GM19328 (cell line): ENCODE measurements at regions not wholly inside any gene's neighbourhood (a gene's known extent, or its start where the extent isn't known, plus 50 kb on each side); places are given as distances from the start of the nearest gene placed in this dataset.
"Not testable (repeated sequence)": the region's sequence is repeated elsewhere in the genome, so short reads cannot be mapped to it uniquely, and the experiment has no call there.

Experiments
- ATAC-seq: cut with Tn5 transposase; IDR thresholded peaks from one replicate; pipeline ENCODE4 v1.9.1; 2021; ENCODE audit warnings: mild to moderate bottlenecking, moderate library complexity; ENCODE audit not compliant: unreplicated experiment

GRCh38 chr12:73002504-73002903, 730.3 kb downstream of the TRHDE start:
- ATAC-seq: not testable (repeated sequence)

GRCh38 chr12:73009138-73009834, 737.1 kb downstream of the TRHDE start:
- not testable (repeated sequence) for ATAC-seq

- no peak for ATAC-seq
Observed at GRCh38 chr12:73017981-73018380, 745.8 kb downstream of the TRHDE start.

DNA sequence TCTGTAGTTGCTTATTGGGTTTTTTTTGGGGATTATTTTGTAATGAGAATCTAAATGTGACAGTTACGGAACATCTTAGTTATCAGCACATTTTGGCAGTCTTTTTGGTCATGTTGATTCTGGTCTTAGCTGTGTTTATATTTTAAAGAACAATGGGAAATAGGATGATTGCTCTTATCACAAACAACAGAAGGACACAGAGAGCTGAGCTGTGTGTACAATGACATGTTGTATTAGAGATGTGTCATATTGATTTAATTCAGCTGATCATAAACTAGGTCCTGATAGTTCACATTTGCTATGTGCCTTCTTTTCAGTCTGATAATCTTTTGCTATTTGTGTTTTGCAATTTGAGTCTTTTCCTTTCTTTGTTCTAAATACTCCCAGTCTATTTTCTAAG, 781.7 kb downstream of the TRHDE start:
- ATAC-seq: no peak

- no peak for ATAC-seq
Observed at GRCh38 chr12:73057428-73057827, 785.3 kb downstream of the TRHDE start.

GRCh38 chr12:73065913-73066312, 793.7 kb downstream of the TRHDE start:
- no peak for ATAC-seq

- ATAC-seq: no peak
Observed at GRCh38 chr12:73067616-73068015, 795.4 kb downstream of the TRHDE start.

DNA sequence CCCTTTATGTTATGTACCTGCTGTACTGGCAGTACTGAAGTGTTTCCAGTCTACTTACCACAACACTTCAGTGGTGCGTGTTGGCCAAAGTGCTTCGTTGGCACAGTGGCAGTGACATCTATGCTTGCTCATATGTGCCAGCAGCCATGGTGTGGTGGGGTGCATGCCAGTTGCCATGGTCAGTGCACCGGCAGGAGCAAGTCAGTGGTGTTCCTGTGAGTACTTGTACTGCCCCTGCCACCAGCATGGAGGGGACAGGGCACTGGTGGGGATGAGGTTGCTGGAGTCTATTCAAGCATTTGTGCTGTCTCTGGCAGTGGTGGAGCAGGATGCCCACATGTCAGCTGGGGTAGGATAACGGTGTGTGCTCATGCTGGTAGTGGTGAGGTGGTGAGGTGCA, 800.0 kb downstream of the TRHDE start:
- no peak for ATAC-seq

- no peak for ATAC-seq
Observed at GRCh38 chr12:73076760-73077159, 804.6 kb downstream of the TRHDE start.

- no peak for ATAC-seq
Observed at GRCh38 chr12:73083736-73084135, 811.6 kb downstream of the TRHDE start.

- ATAC-seq: no peak
Observed at GRCh38 chr12:73106296-73106695, 834.1 kb downstream of the TRHDE start.

DNA sequence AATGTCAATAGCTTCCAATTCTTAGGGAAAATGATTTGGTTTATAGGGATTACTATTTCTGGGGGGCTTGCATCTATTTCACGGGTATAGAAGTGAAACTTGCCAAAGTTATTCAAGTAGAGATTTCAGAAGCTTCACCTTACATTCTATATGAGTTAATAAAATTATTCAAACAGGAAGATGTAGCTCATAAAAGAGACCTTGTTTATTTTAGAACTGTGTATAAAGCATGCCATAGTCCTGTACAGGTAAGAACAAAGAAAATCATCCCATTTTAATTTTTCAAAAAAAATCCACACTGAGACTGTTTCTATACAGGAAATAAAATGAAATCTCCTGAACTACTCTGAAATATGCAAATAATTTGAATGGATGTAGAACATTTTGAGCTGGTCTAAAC, 834.7 kb downstream of the TRHDE start:
- no peak for ATAC-seq

GRCh38 chr12:73110816-73111215, 838.6 kb downstream of the TRHDE start:
- no peak for ATAC-seq

DNA sequence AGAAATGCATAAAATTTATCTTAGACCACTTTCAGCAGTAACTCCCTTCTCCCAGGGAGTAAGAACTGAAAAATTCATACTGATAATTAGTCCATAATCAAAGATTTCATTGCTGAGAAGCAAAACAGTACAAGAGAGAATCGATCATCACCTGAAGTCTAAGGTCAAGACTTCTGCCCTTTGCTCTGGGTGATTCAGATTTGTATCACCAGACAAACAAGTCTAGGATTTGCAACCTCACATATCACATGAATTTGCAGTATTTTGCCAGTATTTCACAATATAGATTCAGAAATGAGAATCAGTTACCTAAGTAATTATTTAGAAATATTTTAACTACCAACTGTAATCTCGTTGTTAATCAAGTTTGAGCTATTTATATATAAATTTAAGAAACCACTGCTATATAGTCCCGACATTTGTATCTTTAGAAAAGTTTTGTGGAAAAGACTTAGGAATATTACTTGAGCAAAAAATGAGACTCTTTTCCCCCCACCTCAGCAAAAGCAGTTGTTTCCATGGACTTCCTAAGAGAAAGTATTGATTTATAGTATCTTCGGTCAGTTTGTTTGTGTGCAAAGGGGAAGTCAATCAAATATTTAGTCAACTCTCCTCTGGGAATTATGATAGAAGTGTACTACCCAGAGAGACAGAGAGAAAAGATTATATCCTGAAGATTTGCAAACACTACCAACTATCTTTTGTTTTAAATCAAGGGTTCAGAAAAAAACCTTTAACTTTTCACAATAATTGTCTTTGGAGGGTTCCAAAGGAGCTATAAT, 840.1 kb downstream of the TRHDE start:
- no peak for ATAC-seq

DNA sequence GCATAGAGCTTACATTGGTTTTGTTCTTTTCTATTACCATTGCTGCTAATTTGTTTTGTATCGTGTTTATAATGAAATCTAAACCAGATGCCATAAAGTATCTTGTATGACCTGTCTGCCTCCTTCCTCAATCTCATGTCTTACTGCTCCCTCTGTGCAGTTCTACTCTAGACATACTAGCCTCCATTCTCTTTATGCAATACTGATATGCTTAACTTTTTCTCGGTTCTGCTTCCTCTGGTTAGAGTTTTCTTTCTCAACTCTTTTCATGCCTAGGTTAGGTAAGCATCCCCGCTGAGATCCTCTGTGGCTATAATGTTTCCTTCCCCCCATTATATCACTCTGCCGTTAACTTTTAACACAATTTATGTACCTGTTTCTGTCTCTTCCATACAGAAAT, 852.3 kb downstream of the TRHDE start:
- no peak for ATAC-seq

- no peak for ATAC-seq
Observed at GRCh38 chr12:73125148-73125547, 853.0 kb downstream of the TRHDE start.

- no peak for ATAC-seq
Observed at GRCh38 chr12:73136386-73136785, 864.2 kb downstream of the TRHDE start.

DNA sequence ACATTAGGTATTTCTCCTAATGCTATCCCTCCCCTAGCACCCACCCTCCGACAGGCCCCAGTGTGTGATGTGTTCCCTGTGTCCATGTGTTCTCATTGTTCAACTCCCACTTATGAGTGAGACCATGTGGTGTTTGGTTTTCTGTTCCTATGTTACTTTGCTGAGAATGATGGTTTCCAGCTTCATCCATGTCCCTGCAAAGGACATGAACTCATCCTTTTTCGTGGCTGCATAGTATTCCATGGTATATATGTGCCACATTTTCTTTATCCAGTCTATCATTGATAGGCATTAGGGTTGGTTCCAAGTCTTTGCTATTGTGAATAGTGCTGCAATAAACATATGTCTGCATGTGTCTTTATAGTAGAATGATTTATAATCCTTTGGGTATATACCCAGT, 867.5 kb downstream of the TRHDE start:
- ATAC-seq: not testable (repeated sequence)

DNA sequence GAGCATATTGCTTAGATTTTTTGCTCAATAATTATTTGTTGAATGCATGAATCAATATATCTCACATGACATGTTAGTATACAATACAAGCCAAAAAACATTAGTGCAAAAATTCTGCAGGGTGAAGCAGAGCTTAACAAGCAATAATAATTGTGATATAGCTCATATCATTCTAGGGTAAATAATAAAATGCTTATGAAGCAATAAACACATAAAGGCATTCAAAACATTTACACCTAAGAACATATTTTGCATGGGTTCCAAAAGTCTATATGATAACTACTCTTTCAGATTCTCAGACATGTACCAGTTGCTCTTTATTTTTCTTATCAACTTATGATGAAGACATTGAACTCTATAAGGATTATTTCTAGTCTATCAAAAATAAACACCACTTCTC, 886.2 kb downstream of the TRHDE start:
- no peak for ATAC-seq

DNA sequence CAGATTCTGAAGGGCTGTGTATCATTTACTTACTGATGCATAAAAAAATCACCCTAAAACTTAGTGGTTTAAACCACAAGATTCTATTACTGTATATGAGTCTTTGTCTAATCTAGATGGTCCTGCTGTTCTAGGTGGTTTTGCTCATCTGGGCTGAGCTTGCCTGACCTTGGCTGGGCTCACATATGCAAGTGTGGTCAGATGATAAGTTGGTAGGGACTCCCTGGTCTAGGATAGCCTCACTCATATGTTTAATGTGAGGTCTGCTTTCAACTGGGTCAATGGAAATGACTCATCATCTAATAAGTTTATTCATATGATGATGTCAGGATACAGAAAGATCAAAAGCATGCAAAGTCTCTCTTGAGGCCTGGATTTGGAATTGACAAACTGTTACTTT, 887.8 kb downstream of the TRHDE start:
- ATAC-seq: no peak

- ATAC-seq: no peak
Observed at GRCh38 chr12:73161970-73162369, 889.8 kb downstream of the TRHDE start.

GRCh38 chr12:73180734-73181133, 908.6 kb downstream of the TRHDE start:
- no peak for ATAC-seq
